ENCODE measurements at regions not wholly inside any gene's neighbourhood (a gene's known extent, or its start where the extent isn't known, plus 50 kb on each side); places are given as distances from the start of the nearest gene placed in this dataset.

GRCh38 chr5:32522429-32523143 is 62.8 kb upstream of the SUB1 start:
- intact Hi-C loops (cut with DNase I) = no loop called here
- WGBS = 79% methylated on average over 28 of the region's 28 CpGs
- no peak overlapping the region for H3K27ac ChIP-seq
- H3K9me3 ChIP-seq = no peaks in the 10 kb centered on the region
- no peaks in the 10 kb centered on the region for H3K27me3 ChIP-seq (replicated peaks; ENCODE audit: insufficient read depth)
- H3K4me1 ChIP-seq (replicated peaks) = no peaks in the 10 kb centered on the region
- H3K36me3 ChIP-seq = no peaks in the 10 kb centered on the region
- no peak for TF ChIP-seq CTCF (IDR thresholded peaks at IDR 0.05)
- TF ChIP-seq POLR2A (IDR thresholded peaks at IDR 0.05) = no peak
- no peak for TF ChIP-seq POLR2AphosphoS5 (IDR thresholded peaks at IDR 0.05)
- H3K4me3 ChIP-seq = no peak overlapping the region
- DNase-seq (ENCODE audit: low spot score) = no peak

GRCh38 chr5:32521481-32521880 is 63.9 kb upstream of the SUB1 start:
- intact Hi-C loops (cut with DNase I) = no loop called here
- TF ChIP-seq POLR2A (IDR thresholded peaks at IDR 0.05) = no peak
- TF ChIP-seq CTCF (IDR thresholded peaks at IDR 0.05) = no peak
- no peak for TF ChIP-seq POLR2AphosphoS5 (IDR thresholded peaks at IDR 0.05)
- H3K4me3 ChIP-seq = no peak overlapping the region
- DNase-seq (ENCODE audit: low spot score) = no peak
- H3K27me3 ChIP-seq (replicated peaks; ENCODE audit: insufficient read depth) = no peaks in the 10 kb centered on the region
- WGBS = 77% methylated on average over 5 of the region's 5 CpGs
- no peaks in the 10 kb centered on the region for H3K36me3 ChIP-seq
- H3K27ac ChIP-seq = no peak overlapping the region
- H3K9me3 ChIP-seq = no peaks in the 10 kb centered on the region
- no peaks in the 10 kb centered on the region for H3K4me1 ChIP-seq (replicated peaks)

GRCh38 chr5:32520972-32521371 is 64.4 kb upstream of the SUB1 start:
- H3K4me1 ChIP-seq (replicated peaks) = no peaks in the 10 kb centered on the region
- no peak overlapping the region for H3K4me3 ChIP-seq
- whole genome bisulfite sequencing = 69% methylated on average over 4 of the region's 4 CpGs
- H3K27me3 ChIP-seq (replicated peaks; ENCODE audit: insufficient read depth) = no peaks in the 10 kb centered on the region
- H3K36me3 ChIP-seq = no peaks in the 10 kb centered on the region
- no peaks in the 10 kb centered on the region for H3K9me3 ChIP-seq
- DNase-seq (ENCODE audit: low spot score) = no peak
- intact Hi-C loops (cut with DNase I) = no loop called here
- no peak overlapping the region for H3K27ac ChIP-seq
- TF ChIP-seq POLR2AphosphoS5 (IDR thresholded peaks at IDR 0.05) = no peak
- no peak for TF ChIP-seq POLR2A (IDR thresholded peaks at IDR 0.05)
- no peak for TF ChIP-seq CTCF (IDR thresholded peaks at IDR 0.05)

- Histone ChIP-seq H3K36me3 (no peaks in the 10 kb centered on the region), H3K27me3 (replicated peaks; ENCODE audit: insufficient read depth) (no peaks in the 10 kb centered on the region), H3K4me3 (no peak overlapping the region), H3K4me1 (replicated peaks) (no peaks in the 10 kb centered on the region), H3K27ac (no peak overlapping the region), H3K9me3 (no peaks in the 10 kb centered on the region)
- intact Hi-C loops (cut with DNase I) = no loop called here
- DNase-seq (ENCODE audit: low spot score) = no peak
- no peak for TF ChIP-seq POLR2A (IDR thresholded peaks at IDR 0.05)
- no peak for TF ChIP-seq CTCF (IDR thresholded peaks at IDR 0.05)
- TF ChIP-seq POLR2AphosphoS5 (IDR thresholded peaks at IDR 0.05) = no peak
- 26% methylated on average over 5 of the region's 5 CpGs for WGBS
These were observed 65.0 kb upstream of the SUB1 start for GRCh38 chr5:32520356-32520755.

GRCh38 chr5:32519508-32519907 is 65.8 kb upstream of the SUB1 start:
- WGBS = 96% methylated on average over 3 of the region's 3 CpGs
- no peak for DNase-seq (ENCODE audit: low spot score)
- intact Hi-C loops (cut with DNase I) = no loop called here
- TF ChIP-seq POLR2AphosphoS5 (IDR thresholded peaks at IDR 0.05) (no peak), CTCF (IDR thresholded peaks at IDR 0.05) (no peak), POLR2A (IDR thresholded peaks at IDR 0.05) (no peak)
- Histone ChIP-seq H3K27ac (no peak overlapping the region), H3K4me1 (replicated peaks) (no peaks in the 10 kb centered on the region), H3K36me3 (no peaks in the 10 kb centered on the region), H3K27me3 (replicated peaks; ENCODE audit: insufficient read depth) (no peaks in the 10 kb centered on the region), H3K4me3 (no peak overlapping the region), H3K9me3 (no peaks in the 10 kb centered on the region)
